Renal cortex interstitium (tissue), 11 donors: ENCODE measurements at regions not wholly inside any gene's neighbourhood (a gene's known extent, or its start where the extent isn't known, plus 50 kb on each side); places are given as distances from the start of the nearest gene placed in this dataset.

ENCODE experiments used
- DNase-seq, 11 donors: peaks; one replicate each; pipeline ENCODE4 v3.0.0-alpha.2; 2013; ENCODE audit warnings: low read depth in 9 of 11, low spot score in 4 of 11; ENCODE audit errors: extremely low read depth in 1 of 11

GRCh38 chr12:24293549-24293948 is 344.1 kb upstream of the SOX5 start:
- no peak for DNase-seq

DNA sequence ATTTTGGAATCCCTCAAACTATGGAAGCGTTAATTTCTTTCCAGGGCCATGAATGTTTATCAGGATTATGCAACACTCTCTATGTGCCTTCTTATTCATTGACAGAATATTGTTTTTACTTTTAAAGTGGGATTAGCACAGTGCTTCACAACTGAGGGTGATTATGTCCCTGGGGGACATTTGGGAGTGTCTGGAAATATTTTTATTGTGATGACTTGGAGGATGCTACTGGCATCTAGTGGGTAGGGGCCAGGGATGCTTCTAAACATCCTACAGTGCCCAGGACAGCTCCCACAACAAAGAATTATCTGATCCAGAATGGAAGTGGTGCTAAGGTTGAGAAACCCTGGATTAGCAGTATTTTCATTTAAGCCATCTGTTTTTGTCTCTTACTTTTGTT is 338.5 kb upstream of the SOX5 start:
- no peak for DNase-seq

DNA sequence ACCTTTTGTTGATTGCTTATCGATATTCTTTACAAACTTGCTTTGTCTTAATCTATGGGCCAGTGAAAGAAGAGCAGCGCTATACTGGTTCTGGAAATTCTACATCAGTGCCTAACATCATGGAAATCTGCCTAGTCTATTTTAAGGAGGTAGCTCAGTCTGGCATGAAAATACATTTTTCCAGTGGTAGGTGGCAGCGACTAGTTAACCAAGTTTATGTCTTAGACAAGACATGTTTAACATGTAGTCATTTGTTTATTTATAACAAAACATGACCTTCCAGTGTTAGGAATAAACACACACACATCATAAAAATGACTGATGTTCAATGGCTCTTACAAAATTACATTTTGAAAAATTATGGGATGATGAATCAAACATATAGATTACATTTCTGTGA is 336.0 kb upstream of the SOX5 start:
- DNase-seq, result no peak

GRCh38 chr12:24281341-24281740 is 331.9 kb upstream of the SOX5 start:
- DNase-seq, result no peak

- no peak for DNase-seq
Observed at GRCh38 chr12:24280056-24280842, 330.8 kb upstream of the SOX5 start.

GRCh38 chr12:24278832-24279231 is 329.4 kb upstream of the SOX5 start:
- no peak for DNase-seq

- DNase-seq, result no peak
Observed at GRCh38 chr12:24270965-24271364, 321.5 kb upstream of the SOX5 start.

DNA sequence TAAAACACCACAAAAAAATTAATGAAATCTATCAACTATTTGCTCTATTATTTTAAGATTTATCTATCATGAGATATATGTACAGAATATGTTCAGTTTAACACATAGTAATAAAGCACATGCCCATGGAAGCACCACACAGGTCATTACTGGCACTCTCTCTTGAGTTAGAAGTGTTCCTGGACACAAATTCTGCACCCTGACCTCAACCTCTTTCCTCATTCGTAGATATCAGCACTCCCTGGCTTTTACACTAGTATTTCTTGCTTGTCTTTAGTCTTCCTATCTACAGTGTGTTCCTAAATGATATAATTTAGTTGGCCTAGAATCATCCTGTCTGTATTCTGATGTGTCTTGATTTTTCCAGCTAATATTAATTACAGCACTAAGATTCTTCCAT is 321.0 kb upstream of the SOX5 start:
- DNase-seq, result no peak

GRCh38 chr12:24268663-24269186 is 319.3 kb upstream of the SOX5 start:
- no peak for DNase-seq

DNA sequence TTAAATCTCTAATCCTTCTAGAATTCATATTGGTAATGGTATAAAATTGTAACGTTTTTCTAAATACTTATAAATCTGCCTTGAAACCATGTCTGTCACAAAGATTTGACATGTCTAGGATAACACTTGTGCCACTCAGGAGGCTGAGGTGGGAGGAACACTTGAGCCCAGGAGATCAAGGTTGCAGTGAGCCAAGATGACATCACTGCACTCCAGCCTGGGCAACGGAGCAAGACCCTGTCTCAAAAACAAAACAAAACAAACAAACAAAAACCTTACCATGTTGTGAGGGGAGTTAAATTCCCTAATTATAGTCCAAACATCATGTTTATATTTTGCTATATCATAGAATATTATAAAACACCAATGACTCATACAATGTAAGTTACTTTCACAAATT is 317.5 kb upstream of the SOX5 start:
- DNase-seq, result no peak

GRCh38 chr12:24256684-24257083 is 307.2 kb upstream of the SOX5 start:
- DNase-seq, result no peak

GRCh38 chr12:24255920-24256665 is 306.6 kb upstream of the SOX5 start:
- no peak for DNase-seq

DNA sequence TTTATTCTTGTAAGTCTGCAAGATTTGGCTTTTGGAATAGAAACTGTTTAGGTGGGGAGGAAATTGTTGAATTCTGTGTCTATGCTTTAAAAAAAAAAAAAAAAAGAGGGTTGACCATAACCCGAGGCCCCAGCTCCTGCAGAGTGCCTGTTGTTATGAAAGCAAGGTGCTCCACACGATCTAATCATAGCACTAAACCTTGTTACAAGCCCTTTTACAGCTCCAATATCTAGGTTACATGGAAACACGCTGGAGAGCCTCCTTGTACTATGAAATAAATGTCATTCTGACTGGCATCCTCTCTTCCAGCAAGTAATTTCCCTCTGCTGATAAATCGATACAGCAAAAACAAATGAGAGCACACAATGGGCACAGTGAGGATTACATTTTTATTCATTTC is 303.1 kb upstream of the SOX5 start:
- no peak for DNase-seq

- no peak for DNase-seq
Observed at GRCh38 chr12:24246934-24247333, 297.5 kb upstream of the SOX5 start.

- DNase-seq, result no peak
Observed at GRCh38 chr12:24246376-24246775, 296.9 kb upstream of the SOX5 start.

- no peak for DNase-seq
Observed at GRCh38 chr12:24244801-24245200, 295.3 kb upstream of the SOX5 start.

DNA sequence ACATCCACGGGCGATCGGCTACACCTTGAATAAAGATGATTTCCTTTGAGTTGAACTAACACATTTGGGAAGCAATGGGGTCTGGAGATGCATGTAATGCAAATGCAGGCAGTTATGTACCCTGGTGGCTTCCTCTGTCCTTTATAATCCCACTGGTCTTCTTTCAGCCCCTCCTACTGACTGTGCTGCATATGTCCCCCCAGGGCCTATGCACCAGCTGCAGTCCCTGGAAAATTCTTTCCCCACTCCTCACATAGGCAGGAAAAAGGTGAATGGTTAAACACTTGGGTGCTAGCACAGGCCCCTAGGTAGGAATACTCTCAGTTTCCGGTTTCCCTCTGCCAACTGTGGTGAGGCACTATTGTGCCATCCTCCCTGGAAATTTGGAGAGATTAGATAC is 294.8 kb upstream of the SOX5 start:
- no peak for DNase-seq

DNA sequence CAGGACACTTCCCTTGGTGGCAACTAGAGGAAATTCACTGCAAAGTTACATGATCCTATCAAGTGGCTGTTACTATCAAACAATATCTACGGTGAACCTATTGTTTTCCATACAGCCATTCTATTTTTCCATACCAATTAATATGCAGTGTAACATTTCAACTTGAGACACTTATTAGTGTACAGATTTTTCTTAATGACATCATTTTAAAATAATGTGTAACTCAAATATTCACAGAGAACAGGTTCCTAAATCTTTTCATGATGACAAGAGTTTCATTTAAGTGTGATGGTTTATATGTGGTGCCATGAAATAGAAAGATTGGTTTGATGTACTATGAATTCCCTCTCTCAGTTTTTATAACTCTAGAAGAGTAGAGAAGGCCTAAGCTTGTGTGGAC is 291.2 kb upstream of the SOX5 start:
- no peak for DNase-seq

DNA sequence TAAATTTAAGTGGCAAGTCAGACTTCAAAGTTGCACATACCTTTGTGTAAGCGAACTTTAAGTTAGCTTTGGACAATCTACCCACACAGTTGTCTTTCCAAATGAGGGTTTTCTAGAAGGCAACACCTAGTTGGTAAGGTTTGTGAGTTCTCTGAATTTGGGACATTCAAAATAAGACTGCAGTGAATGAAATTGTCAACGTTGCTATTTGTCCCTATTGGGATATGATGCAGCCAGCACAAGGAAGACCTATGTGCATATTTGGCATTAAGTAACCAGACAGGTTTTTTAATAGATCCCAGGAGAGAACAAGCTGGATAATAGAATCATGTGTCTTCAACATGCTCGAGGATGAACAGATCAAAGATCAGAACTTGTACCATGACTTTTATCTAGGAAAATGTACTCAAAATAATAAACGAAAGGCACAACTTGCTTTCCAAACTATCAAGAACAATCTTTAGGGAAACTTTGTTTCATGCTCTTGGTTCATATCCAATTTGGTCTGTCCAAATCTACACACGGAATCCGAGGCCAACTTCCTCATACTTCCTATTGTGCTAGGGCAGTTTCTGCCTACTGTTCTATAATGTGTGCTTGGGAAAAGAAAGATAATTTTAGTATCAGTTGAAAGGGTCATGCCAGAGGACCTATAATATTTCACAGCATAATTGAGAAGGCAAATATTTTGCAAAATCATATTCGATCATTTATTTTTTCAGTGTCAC is 284.2 kb upstream of the SOX5 start:
- no peak for DNase-seq

DNA sequence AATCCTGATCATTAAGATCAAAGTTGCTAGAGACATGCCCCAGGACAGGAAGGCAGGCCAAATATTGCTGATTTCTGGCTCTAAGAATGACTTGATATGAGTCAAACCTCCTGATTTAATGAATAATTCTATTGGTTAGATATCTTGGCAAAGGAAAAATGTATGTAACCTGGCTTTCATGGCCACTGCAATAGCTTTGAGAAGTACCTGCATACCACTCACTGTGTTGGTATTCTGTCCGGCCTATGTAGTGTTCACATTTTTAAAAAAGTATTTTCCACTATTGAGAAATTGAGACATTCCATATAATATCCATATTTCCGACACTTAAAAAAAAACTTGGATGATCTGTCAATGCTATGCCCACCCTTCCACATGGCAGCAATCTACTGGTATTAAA is 283.1 kb upstream of the SOX5 start:
- no peak for DNase-seq
